ENCODE measurements at regions not wholly inside any gene's neighbourhood (a gene's known extent, or its start where the extent isn't known, plus 50 kb on each side); places are given as distances from the start of the nearest gene placed in this dataset.

DNA sequence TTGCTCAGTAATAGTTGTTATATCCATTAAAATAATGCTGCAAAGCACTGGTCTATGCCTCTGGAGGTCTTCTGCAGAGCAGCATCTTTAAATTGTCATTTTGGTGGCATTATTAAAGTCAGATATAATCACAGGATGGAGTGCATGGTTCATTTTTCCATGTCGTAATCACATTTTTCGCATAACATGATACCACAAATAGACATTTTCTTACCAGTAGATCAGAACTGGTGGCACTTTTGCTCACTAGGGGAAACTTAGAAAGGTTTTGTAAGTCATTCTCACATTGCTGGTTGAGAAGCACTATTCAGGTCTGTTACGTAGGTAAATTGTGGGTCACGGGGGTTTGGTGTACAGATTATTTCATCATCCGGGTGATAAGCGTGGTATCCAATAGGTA is 484.5 kb upstream of the PRKX start:
- TF ChIP-seq, protein P1, sequence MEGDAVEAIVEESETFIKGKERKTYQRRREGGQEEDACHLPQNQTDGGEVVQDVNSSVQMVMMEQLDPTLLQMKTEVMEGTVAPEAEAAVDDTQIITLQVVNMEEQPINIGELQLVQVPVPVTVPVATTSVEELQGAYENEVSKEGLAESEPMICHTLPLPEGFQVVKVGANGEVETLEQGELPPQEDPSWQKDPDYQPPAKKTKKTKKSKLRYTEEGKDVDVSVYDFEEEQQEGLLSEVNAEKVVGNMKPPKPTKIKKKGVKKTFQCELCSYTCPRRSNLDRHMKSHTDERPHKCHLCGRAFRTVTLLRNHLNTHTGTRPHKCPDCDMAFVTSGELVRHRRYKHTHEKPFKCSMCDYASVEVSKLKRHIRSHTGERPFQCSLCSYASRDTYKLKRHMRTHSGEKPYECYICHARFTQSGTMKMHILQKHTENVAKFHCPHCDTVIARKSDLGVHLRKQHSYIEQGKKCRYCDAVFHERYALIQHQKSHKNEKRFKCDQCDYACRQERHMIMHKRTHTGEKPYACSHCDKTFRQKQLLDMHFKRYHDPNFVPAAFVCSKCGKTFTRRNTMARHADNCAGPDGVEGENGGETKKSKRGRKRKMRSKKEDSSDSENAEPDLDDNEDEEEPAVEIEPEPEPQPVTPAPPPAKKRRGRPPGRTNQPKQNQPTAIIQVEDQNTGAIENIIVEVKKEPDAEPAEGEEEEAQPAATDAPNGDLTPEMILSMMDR (IDR thresholded peaks at IDR 0.05): no peak
- TF ChIP-seq EP300 (IDR thresholded peaks at IDR 0.05): no peak
- TF ChIP-seq POLR2A (IDR thresholded peaks at IDR 0.05): no peak

All from sigmoid colon (tissue), 4 donors.